Right lobe of liver (tissue), 4 donors: ENCODE measurements at regions not wholly inside any gene's neighbourhood (a gene's known extent, or its start where the extent isn't known, plus 50 kb on each side); places are given as distances from the start of the nearest gene placed in this dataset.

Experiments
- CTCF ChIP-seq, 4 donors: fragments of 200-600 bp in 3 of 4; fragments of 450-650 bp in 1 of 4; IDR thresholded peaks; one replicate each; pipeline versions ENCODE4 v1.5.1 to v1.8.0; 2016 to 2022; ENCODE audit warnings: antibody characterized with exemption in 4 of 4, mild to moderate bottlenecking in 2 of 4
- POLR2A ChIP-seq: fragments of 450-650 bp; IDR thresholded peaks from one replicate; pipeline ENCODE4 v1.6.1; 2017; ENCODE audit warnings: antibody characterized with exemption, mild to moderate bottlenecking
- donor health status: DM: no; HTN: no; CAD: no.
- donor health status: DM: no; HTN: no; CAD: no.
- donor health status: DM: no; HTN: yes; CAD: no.

DNA sequence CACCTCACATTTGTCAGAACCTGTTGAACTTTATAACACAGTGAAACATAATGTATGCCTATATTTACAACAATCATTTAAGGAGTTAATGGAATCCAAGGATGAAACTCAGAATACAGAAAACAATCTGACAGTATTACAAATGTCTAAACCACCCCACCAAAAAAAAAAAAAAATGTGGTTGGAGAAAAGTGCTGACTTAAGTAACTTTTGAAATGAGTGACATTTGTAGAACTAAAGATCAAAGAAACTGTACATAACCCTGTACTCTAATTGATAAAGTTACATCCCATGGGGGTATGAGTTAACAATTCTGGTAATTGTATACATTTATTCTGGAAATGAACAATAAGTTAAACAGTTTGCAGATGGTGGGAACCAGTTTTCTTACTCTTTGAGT lies 372.1 kb upstream of the TMEFF2 start:
- TF ChIP-seq CTCF (IDR thresholded peaks at IDR 0.05) (no peak), POLR2A (no peak)
